ENCODE measurements at regions not wholly inside any gene's neighbourhood (a gene's known extent, or its start where the extent isn't known, plus 50 kb on each side); places are given as distances from the start of the nearest gene placed in this dataset.

DNA sequence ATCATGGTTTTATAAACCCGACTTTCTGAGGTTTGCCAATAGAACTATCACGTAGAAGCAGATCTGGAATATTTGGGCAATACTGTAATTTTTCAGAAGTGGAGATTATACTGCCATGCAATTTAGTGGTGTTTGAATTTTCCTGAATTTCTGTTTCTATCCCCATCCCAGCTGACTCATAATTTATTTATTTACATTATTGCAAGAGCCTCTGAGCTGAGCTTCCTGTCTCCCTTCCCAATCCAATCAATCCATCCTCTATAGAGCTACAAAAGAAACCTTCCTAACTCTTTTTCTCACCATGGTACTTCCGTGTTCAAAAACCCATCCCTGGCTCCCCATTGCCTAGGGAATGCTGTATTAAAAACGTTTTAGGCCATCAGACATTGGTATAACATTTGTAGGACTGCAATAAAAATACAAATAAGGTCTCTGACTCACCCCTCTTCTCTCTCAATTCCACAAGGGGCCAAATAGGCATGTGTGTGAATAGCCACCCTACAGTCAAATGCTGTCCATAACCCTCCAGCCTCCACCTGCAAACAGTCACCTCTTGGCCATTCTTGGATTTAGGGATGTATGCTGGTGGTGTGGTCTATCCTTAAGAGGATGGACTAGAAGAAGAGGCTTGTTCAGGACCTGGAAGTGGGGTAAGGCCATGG is 190.7 kb downstream of the CD47 start:
- in situ Hi-C loops (cut with MboI) = no loop called here
- ChIA-PET CTCF (no interaction called here), POLR2A (no interaction called here), RAD21 (ENCODE audit: unreplicated experiment) (no interaction called here), SMC1A (ENCODE audit: uncharacterized antibody, unreplicated experiment) (no interaction called here)
- BruUV-seq (replicated peaks) = no TSS peak
- intact Hi-C loops (cut with micrococcal nuclease; ENCODE audit: unreplicated experiment) = no loop called here
- ATAC-seq (no peak), DNase-seq (ENCODE audit: low read depth, low spot score) (no peak), FAIRE-seq (no peak)
- no peaks in the 10 kb centered on the region for H3K9me3 ChIP-seq (replicated peaks; ENCODE audit: control insufficient read depth, insufficient read depth, low read length)
- no peak overlapping the region for H3K4me3 ChIP-seq
- no peak overlapping the region for H3K9ac ChIP-seq (ENCODE audit: control insufficient read depth, insufficient read depth, low read length)
- H3K27me3 ChIP-seq (replicated peaks in 1 of 2; ENCODE audit: control insufficient read depth in 2 of 2, insufficient read depth in 2 of 2, low read length in 1 of 2) = peaks cover 2 to 17% of the 10 kb centered on the region in 2 experiments; a peak in 2 of 4 replicates
- no peaks in the 10 kb centered on the region for H4K20me1 ChIP-seq (ENCODE audit: control insufficient read depth, insufficient read depth)
- H3K27ac ChIP-seq (ENCODE audit: control insufficient read depth, insufficient read depth) = no peak overlapping the region
- no peaks in the 10 kb centered on the region for H3K79me2 ChIP-seq (ENCODE audit: control insufficient read depth, insufficient read depth, low read length)
- no peak overlapping the region for H2AFZ ChIP-seq (ENCODE audit: control insufficient read depth, low read depth, low read length)
- H3K4me2 ChIP-seq (ENCODE audit: control insufficient read depth, insufficient read depth) = no peak overlapping the region
- no peaks in the 10 kb centered on the region for H3K4me1 ChIP-seq (ENCODE audit: control insufficient read depth, insufficient read depth, low read length)
- 11% methylated on average over 4 of the region's 4 CpGs for WGBS (ENCODE audit: insufficient coverage, insufficient replicate concordance, low lambda C conversion rate, missing lambda C conversion rate)
- H3K36me3 ChIP-seq (ENCODE audit: control insufficient read depth in 2 of 2, insufficient read depth in 2 of 2, low read length in 1 of 2) = no peaks in the 10 kb centered on the region
- TF ChIP-seq EGR1 (IDR thresholded peaks at IDR 0.05; ENCODE audit: borderline replicate concordance in 1 of 2, low read depth in 2 of 2, low read length in 2 of 2) (no peak), NBN (IDR thresholded peaks at IDR 0.05) (no peak), TCF7 (IDR thresholded peaks at IDR 0.05; ENCODE audit: borderline replicate concordance) (no peak), SUZ12 (IDR thresholded peaks at IDR 0.05; ENCODE audit: unreplicated experiment) (no peak)
- TF ChIP-seq, protein P1, sequence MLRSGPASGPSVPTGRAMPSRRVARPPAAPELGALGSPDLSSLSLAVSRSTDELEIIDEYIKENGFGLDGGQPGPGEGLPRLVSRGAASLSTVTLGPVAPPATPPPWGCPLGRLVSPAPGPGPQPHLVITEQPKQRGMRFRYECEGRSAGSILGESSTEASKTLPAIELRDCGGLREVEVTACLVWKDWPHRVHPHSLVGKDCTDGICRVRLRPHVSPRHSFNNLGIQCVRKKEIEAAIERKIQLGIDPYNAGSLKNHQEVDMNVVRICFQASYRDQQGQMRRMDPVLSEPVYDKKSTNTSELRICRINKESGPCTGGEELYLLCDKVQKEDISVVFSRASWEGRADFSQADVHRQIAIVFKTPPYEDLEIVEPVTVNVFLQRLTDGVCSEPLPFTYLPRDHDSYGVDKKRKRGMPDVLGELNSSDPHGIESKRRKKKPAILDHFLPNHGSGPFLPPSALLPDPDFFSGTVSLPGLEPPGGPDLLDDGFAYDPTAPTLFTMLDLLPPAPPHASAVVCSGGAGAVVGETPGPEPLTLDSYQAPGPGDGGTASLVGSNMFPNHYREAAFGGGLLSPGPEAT (IDR thresholded peaks at IDR 0.05; ENCODE audit: low read depth) = no peak
- TF ChIP-seq, protein P2, sequence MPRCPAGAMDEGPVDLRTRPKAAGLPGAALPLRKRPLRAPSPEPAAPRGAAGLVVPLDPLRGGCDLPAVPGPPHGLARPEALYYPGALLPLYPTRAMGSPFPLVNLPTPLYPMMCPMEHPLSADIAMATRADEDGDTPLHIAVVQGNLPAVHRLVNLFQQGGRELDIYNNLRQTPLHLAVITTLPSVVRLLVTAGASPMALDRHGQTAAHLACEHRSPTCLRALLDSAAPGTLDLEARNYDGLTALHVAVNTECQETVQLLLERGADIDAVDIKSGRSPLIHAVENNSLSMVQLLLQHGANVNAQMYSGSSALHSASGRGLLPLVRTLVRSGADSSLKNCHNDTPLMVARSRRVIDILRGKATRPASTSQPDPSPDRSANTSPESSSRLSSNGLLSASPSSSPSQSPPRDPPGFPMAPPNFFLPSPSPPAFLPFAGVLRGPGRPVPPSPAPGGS (IDR thresholded peaks at IDR 0.05; ENCODE audit: borderline replicate concordance, insufficient read depth, low read depth, low read length, poor library complexity, severe bottlenecking) = no peak
- TF ChIP-seq, protein P3, sequence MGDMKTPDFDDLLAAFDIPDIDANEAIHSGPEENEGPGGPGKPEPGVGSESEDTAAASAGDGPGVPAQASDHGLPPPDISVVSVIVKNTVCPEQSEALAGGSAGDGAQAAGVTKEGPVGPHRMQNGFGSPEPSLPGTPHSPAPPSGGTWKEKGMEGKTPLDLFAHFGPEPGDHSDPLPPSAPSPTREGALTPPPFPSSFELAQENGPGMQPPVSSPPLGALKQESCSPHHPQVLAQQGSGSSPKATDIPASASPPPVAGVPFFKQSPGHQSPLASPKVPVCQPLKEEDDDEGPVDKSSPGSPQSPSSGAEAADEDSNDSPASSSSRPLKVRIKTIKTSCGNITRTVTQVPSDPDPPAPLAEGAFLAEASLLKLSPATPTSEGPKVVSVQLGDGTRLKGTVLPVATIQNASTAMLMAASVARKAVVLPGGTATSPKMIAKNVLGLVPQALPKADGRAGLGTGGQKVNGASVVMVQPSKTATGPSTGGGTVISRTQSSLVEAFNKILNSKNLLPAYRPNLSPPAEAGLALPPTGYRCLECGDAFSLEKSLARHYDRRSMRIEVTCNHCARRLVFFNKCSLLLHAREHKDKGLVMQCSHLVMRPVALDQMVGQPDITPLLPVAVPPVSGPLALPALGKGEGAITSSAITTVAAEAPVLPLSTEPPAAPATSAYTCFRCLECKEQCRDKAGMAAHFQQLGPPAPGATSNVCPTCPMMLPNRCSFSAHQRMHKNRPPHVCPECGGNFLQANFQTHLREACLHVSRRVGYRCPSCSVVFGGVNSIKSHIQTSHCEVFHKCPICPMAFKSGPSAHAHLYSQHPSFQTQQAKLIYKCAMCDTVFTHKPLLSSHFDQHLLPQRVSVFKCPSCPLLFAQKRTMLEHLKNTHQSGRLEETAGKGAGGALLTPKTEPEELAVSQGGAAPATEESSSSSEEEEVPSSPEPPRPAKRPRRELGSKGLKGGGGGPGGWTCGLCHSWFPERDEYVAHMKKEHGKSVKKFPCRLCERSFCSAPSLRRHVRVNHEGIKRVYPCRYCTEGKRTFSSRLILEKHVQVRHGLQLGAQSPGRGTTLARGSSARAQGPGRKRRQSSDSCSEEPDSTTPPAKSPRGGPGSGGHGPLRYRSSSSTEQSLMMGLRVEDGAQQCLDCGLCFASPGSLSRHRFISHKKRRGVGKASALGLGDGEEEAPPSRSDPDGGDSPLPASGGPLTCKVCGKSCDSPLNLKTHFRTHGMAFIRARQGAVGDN (IDR thresholded peaks at IDR 0.05) = no peak
- TF ChIP-seq, protein P4, sequence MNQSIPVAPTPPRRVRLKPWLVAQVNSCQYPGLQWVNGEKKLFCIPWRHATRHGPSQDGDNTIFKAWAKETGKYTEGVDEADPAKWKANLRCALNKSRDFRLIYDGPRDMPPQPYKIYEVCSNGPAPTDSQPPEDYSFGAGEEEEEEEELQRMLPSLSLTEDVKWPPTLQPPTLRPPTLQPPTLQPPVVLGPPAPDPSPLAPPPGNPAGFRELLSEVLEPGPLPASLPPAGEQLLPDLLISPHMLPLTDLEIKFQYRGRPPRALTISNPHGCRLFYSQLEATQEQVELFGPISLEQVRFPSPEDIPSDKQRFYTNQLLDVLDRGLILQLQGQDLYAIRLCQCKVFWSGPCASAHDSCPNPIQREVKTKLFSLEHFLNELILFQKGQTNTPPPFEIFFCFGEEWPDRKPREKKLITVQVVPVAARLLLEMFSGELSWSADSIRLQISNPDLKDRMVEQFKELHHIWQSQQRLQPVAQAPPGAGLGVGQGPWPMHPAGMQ (IDR thresholded peaks at IDR 0.05; ENCODE audit: borderline replicate concordance) = no peak
- TF ChIP-seq, protein P5, sequence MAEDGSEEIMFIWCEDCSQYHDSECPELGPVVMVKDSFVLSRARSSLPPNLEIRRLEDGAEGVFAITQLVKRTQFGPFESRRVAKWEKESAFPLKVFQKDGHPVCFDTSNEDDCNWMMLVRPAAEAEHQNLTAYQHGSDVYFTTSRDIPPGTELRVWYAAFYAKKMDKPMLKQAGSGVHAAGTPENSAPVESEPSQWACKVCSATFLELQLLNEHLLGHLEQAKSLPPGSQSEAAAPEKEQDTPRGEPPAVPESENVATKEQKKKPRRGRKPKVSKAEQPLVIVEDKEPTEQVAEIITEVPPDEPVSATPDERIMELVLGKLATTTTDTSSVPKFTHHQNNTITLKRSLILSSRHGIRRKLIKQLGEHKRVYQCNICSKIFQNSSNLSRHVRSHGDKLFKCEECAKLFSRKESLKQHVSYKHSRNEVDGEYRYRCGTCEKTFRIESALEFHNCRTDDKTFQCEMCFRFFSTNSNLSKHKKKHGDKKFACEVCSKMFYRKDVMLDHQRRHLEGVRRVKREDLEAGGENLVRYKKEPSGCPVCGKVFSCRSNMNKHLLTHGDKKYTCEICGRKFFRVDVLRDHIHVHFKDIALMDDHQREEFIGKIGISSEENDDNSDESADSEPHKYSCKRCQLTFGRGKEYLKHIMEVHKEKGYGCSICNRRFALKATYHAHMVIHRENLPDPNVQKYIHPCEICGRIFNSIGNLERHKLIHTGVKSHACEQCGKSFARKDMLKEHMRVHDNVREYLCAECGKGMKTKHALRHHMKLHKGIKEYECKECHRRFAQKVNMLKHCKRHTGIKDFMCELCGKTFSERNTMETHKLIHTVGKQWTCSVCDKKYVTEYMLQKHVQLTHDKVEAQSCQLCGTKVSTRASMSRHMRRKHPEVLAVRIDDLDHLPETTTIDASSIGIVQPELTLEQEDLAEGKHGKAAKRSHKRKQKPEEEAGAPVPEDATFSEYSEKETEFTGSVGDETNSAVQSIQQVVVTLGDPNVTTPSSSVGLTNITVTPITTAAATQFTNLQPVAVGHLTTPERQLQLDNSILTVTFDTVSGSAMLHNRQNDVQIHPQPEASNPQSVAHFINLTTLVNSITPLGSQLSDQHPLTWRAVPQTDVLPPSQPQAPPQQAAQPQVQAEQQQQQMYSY (CRISPR knock-in tag; IDR thresholded peaks at IDR 0.05) = no peak

All from GM12878 (cell line).